EH (cell line): ENCODE measurements at regions not wholly inside any gene's neighbourhood (a gene's known extent, or its start where the extent isn't known, plus 50 kb on each side); places are given as distances from the start of the nearest gene placed in this dataset.

Experiments
- DNase-seq: peaks from one replicate; pipeline ENCODE4 v3.0.0-alpha.2; 2015; ENCODE audit warnings: low read depth

DNA sequence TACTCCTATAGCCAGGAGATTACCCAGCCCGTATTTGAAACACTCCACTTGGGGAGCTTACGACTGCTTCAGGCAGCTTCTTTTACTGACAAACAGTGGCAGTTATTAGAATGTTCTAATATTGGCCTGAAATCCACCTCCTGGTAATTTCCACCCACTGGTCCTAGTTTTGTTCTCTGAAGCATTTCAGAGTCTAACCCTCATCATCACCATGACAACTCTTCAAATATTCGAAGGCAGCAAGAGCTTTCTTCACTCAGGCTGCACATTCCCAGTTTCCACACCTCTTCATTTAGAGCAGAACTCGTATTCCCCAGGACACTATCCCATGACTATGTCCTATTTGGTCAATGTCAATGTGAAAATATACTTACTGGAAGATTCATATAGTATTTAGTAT, 325.6 kb downstream of the UBE3D start:
- DNase-seq: no peak

DNA sequence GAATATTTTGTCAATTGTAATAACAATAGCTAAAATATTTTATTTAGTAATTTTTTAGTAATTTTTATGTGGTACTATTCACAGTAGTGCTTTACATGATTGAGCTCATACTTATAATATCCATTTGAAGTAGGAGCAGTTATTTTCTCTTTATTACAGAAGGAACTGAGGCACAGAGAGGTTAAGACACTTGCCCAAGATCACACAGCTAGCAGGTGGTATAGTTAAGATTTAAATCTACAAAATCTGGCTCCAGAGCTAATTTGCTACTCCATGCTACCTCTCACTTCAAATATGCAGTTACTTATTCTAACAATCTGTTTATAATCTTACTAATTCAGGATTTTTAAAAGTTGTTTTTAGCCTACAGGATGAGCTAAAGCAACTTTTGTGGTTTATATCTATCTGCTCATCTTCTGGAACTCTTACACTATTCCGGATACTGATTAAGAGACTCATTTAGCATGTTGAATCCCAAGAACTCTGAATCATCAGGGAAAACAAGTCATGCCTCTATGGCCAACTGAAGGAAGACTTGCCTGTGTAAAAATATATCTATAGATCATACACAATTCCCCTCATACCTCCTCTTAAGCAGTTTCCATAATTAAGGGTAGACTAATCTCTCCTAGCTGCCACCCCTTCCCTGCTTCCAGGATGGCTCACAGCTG, 324.2 kb downstream of the UBE3D start:
- DNase-seq: peak; percentile 81

- DNase-seq: no peak
Observed at GRCh38 chr6:82741996-82742385, 323.6 kb downstream of the UBE3D start.

DNA sequence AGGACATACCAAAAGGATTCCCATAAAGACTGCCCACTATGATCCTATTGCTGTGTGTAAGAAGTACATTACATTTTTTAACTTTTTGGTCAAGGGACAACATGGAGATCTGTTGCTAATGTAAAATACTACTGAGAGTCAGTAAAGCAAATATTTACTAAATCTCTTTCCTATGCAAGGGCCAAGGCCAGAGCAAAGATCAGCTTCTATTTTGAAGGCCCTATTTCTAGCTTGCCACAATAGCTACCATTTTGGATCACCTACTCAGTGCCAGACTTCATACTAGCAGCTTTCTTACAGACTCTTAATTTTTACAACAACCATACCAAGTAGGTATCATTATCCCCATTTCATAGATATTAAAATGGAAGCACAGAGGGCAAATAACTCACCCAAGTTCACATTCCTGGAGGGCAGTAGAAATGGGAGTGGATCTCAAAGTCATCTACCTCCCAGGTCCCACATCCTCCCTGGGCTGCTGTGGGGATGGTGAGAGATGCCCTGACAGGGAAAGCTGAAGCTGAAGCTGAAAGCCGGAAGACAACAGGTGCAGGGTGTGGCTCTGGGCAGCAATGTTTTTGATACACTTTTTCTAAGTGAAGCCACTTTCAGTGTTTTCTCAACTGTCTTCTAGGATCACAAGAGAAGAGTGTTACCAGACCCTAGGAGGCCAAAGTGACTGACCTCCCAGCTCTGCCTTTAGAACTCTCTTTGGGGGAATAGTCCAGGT, 321.2 kb downstream of the UBE3D start:
- DNase-seq: no peak

DNA sequence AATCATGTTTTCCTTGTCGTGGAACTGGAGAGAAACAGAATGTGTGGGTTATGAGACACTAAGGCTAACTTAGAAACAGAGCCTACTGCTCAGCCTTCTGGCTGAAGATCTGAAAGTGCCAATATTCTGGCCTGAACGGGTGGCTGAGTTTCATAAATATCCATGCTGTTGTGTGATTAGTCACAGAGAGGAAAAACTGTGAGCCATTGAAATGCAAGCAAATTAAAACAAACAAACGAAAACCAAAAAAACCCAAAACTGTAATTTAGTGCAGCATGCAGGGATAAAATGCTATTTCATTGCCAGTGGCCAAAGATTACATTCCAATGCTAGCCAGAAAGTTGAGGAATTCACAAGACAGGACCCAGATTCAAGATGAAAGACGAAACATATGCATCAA, 315.1 kb downstream of the UBE3D start:
- DNase-seq: peak; percentile 84

GRCh38 chr6:82751718-82752117, 313.9 kb downstream of the UBE3D start:
- no peak for DNase-seq

DNA sequence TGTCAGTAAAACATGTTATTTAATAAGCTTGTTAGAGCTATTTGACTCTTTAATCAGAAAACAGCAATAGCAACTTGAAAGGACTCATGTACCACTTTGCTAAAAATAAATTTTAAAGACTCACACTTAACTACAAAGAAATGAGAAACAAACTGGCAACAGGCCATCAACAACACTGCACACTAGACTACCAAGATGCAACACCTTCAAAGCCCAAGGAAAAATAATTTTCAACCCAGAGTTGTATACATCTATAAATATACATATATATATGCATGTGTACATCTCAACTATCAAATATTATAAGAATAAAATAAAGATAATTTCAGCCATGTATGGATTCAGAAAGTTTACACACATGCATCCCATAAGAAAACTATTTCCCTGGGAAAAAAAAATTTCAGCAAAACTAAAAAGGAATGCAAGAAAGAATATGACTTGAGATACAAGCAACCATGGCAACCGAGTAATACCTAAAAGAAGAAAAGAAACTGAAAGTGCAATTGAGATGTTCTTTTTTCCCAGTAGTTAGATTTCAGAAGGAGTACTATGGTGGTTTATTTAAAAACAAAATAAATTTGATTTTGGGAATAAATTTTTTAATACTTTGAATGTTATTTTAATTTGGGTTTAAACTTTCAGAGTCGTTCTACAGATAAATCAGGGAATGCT, 303.8 kb downstream of the UBE3D start:
- DNase-seq: peak; percentile 25

DNA sequence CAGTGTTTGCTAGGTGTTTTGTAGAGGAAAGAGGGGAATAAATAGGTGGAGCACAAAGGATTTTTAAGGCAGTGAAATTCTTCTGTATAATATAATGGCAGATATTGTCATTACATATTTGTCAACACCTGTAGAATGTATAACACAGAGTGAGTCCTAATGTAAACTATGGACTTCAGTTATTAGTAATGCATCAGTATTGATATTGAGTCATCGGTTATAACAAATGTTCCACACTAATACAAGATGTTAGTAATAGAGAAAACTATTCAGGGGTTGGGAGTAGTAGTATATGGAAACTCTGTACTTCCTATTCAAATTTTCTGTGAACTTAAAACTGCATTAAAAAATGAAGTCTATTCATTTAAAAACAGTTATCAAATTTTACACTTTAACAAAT, 299.2 kb downstream of the UBE3D start:
- DNase-seq: no peak

DNA sequence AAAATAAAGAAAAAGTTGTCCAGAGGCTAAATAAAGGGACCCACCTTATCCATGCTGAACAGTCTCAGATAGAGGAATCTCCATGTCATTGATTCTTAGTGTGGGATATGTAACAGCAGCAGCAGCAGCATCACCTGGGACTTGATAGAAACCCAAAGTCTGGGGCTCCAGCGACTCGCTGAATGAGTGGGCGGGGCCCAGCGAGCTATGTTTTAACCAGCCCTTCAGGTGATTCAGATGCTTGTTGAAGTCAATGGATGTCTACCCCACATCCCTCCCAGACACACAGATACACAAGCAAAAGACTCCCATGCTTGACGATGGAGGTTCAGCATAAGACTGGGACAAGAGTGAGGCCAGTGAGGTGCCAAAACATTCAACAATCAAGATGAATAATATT, 298.6 kb downstream of the UBE3D start:
- DNase-seq: no peak

GRCh38 chr6:82767447-82767846, 298.2 kb downstream of the UBE3D start:
- no peak for DNase-seq

GRCh38 chr6:82772851-82773717, 292.6 kb downstream of the UBE3D start:
- DNase-seq: no peak

GRCh38 chr6:82775361-82775760, 290.3 kb downstream of the UBE3D start:
- peak; percentile 36 for DNase-seq

- DNase-seq: no peak
Observed at GRCh38 chr6:82775981-82776380, 289.7 kb downstream of the UBE3D start.

GRCh38 chr6:82779041-82779440, 286.6 kb downstream of the UBE3D start:
- DNase-seq: no peak

GRCh38 chr6:82780334-82780733, 285.3 kb downstream of the UBE3D start:
- DNase-seq: no peak

DNA sequence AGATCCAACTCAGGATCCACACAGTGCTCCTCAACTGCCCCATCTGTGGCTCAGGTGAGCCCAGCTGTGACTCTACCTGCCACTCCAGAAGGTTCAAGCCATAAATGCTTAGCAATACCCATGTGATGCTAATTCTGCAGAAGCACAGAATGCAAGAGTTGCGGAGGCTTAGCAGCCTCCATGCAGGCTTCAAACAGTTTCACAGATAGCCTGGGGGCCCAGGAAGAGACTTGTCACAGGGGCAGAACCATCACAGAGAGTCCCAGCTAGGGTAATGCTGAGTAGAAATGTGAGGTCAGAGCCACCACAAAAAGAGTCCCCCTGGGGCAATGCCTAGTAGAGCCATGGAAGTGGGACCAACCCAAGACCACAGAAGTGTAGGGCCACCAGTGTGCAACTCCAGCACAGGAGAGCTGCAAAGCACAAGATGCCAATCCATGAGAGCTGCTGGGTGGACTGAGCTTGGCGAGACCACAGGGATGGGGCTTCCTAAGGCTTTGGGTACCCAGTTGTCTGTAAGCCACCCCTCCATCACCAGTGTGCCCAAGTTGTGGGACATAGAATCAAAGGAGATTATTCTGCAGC, 283.9 kb downstream of the UBE3D start:
- no peak for DNase-seq

- no peak for DNase-seq
Observed at GRCh38 chr6:82783587-82784236, 281.9 kb downstream of the UBE3D start.

- DNase-seq: no peak
Observed at GRCh38 chr6:82785206-82785605, 280.4 kb downstream of the UBE3D start.

DNA sequence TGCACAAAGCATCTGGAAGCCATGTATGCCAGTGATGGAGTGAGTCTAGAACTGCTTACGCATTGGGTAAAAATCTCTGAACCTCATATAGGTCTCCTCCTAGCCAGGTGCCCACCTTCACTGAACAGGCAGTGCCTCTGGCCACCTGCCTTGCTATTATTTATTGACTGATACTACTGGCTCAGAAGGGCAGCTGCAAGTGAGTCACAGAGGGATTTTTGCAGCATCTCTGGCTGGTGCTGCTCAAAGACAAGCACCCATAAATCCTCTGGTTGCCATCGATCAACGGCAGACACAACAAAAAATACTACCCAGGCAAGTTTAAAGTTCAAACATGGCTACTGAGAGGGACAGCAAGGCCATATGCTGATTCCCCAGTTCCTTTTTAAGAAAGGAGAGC, 279.4 kb downstream of the UBE3D start:
- DNase-seq: no peak

DNA sequence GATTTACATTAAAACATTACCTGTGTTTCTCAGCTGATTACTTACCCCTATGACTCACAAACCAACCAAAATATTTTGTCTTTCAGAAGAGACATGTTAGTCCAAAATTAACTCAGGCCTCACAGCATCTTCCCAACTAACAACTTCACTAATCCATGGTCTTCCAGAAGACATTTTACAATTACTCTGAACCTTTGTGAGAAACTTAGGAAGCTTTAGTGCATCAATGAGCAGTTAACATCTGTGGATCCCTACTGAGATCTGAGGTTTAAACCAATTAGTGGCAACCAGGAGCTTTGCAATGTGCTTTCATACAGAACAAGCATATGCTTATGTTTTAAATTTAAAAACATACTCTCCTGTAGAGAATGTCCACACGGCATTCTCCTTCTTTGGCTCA, 269.7 kb downstream of the UBE3D start:
- DNase-seq: no peak

DNA sequence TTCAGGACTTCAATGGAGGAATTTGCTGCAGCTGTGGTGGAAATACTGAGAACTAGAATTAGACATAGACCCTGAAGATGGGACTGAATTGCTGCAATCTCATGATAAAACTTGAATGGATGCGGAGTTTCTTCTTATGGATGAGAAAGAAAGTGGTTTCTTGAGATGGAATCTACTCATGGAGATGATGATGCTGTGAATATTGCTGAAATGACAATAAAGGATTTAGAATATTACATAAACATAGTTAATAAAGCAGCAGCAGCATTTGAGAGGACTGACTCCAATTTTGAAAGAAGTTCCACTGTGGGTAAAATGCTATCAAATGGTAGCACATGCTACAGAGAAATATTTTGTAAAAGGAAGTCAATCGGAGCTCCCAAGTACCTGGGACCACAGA, 264.6 kb downstream of the UBE3D start:
- DNase-seq: no peak
